Lower lobe of right lung (tissue), 2 donors: ENCODE measurements at regions not wholly inside any gene's neighbourhood (a gene's known extent, or its start where the extent isn't known, plus 50 kb on each side); places are given as distances from the start of the nearest gene placed in this dataset.

Source experiments
- ATAC-seq, 2 donors: fragments of 200-7000 bp; cut with Tn5 transposase; one replicate each; pipeline ENCODE4 v1.9.1; 2020 to 2022; ENCODE audit warnings: mild to moderate bottlenecking in 2 of 2, moderate library complexity in 2 of 2
- DNase-seq: peaks from one replicate; pipeline ENCODE4 v3.0.0-alpha.2; 2020
- H3K27ac ChIP-seq: fragments of 200-600 bp; one replicate; pipeline ENCODE4 v1.8.0; 2022
- H3K27me3 ChIP-seq: fragments of 200-600 bp; one replicate; pipeline ENCODE4 v1.8.0; 2022; ENCODE audit warnings: low read depth
- H3K36me3 ChIP-seq: fragments of 200-600 bp; one replicate; pipeline ENCODE4 v1.8.0; 2022; ENCODE audit warnings: mild to moderate bottlenecking
- H3K4me1 ChIP-seq: fragments of 200-600 bp; one replicate; pipeline ENCODE4 v1.8.0; 2022
- H3K4me3 ChIP-seq: fragments of 200-600 bp; one replicate; pipeline ENCODE4 v1.8.0; 2022; ENCODE audit warnings: mild to moderate bottlenecking
- H3K9me3 ChIP-seq: fragments of 200-600 bp; one replicate; pipeline ENCODE4 v1.8.0; 2022
- CTCF ChIP-seq: fragments of 200-600 bp; IDR thresholded peaks from one replicate; pipeline ENCODE4 v1.8.0; 2022; ENCODE audit warnings: antibody characterized with exemption, mild to moderate bottlenecking
- intact Hi-C: fragments of 100-400 bp; cut with DNase I; formaldehyde crosslinking; loops from one replicate; pipeline ENCODE4 v1.11.0; 2022
- donor health status: DM: no; HTN: yes; CAD: no; lungs with severe emphysema.

GRCh38 chr16:16991711-16992110 lies 479.0 kb downstream of the XYLT1 start:
- H3K27me3 ChIP-seq: no peaks in the 10 kb centered on the region
- ATAC-seq: no peak
- intact Hi-C loops: no loop called here
- H3K9me3 ChIP-seq: no peaks in the 10 kb centered on the region
- TF ChIP-seq CTCF: no peak
- no peak overlapping the region for H3K4me3 ChIP-seq
- no peaks in the 10 kb centered on the region for H3K36me3 ChIP-seq
- H3K27ac ChIP-seq: no peak overlapping the region
- peaks cover 7% of the 10 kb centered on the region for H3K4me1 ChIP-seq
- DNase-seq: no peak

GRCh38 chr16:16992975-16993765 lies 477.6 kb downstream of the XYLT1 start:
- Histone ChIP-seq H3K27ac (no peak overlapping the region), H3K9me3 (no peaks in the 10 kb centered on the region), H3K4me1 (peaks cover 7% of the 10 kb centered on the region), H3K36me3 (no peaks in the 10 kb centered on the region), H3K4me3 (no peak overlapping the region), H3K27me3 (no peaks in the 10 kb centered on the region)
- ATAC-seq (no peak), DNase-seq (no peak)
- intact Hi-C loops: no loop called here
- no peak for TF ChIP-seq CTCF

- intact Hi-C loops: no loop called here
- Histone ChIP-seq H3K36me3 (no peaks in the 10 kb centered on the region), H3K4me1 (peaks cover 7% of the 10 kb centered on the region), H3K9me3 (no peaks in the 10 kb centered on the region), H3K27ac (no peak overlapping the region), H3K27me3 (no peaks in the 10 kb centered on the region), H3K4me3 (no peak overlapping the region)
- no peak for TF ChIP-seq CTCF
- no peak for ATAC-seq
- no peak for DNase-seq
Observed at GRCh38 chr16:16994831-16995230, 475.9 kb downstream of the XYLT1 start.

GRCh38 chr16:16996827-16997226 lies 473.9 kb downstream of the XYLT1 start:
- intact Hi-C loops: no loop called here
- no peak overlapping the region for H3K4me3 ChIP-seq
- H3K9me3 ChIP-seq: no peaks in the 10 kb centered on the region
- no peaks in the 10 kb centered on the region for H3K36me3 ChIP-seq
- no peak for ATAC-seq
- H3K4me1 ChIP-seq: peaks cover 7% of the 10 kb centered on the region
- no peak overlapping the region for H3K27ac ChIP-seq
- H3K27me3 ChIP-seq: no peaks in the 10 kb centered on the region
- TF ChIP-seq CTCF: no peak
- no peak for DNase-seq

GRCh38 chr16:16997349-16997748 lies 473.4 kb downstream of the XYLT1 start:
- intact Hi-C loops: no loop called here
- H3K27ac ChIP-seq: no peak overlapping the region
- H3K27me3 ChIP-seq: no peaks in the 10 kb centered on the region
- H3K4me1 ChIP-seq: peaks cover 7% of the 10 kb centered on the region
- ATAC-seq: no peak
- H3K4me3 ChIP-seq: no peak overlapping the region
- no peak for TF ChIP-seq CTCF
- H3K36me3 ChIP-seq: no peaks in the 10 kb centered on the region
- H3K9me3 ChIP-seq: no peaks in the 10 kb centered on the region
- no peak for DNase-seq
